SK-N-SH treated with all-trans-retinoic acid at 6 μM for 48 hours (cell line): ENCODE measurements at regions not wholly inside any gene's neighbourhood (a gene's known extent, or its start where the extent isn't known, plus 50 kb on each side); places are given as distances from the start of the nearest gene placed in this dataset.

Source experiments
- ESRRG ChIP-seq: fragments of 250-450 bp; sonication (Bioruptor Pico); IDR thresholded peaks from 2 replicates; pipeline ENCODE4 v1.6.1; 2021; ENCODE audit warnings: mild to moderate bottlenecking
- GLIS3 ChIP-seq: fragments of 250-450 bp; sonication (Bioruptor Pico); IDR thresholded peaks from 2 replicates; pipeline ENCODE4 v1.5.0; 2020; ENCODE audit warnings: mild to moderate bottlenecking, moderate library complexity
- ISL1 ChIP-seq: fragments of 250-450 bp; sonication (Bioruptor Pico); IDR thresholded peaks from 2 replicates; pipeline ENCODE4 v2.1.2; 2022; ENCODE audit warnings: mild to moderate bottlenecking, moderate library complexity
- OSR1 ChIP-seq: fragments of 250-450 bp; sonication (Bioruptor Pico); IDR thresholded peaks from 2 replicates; pipeline ENCODE4 v1.8.0; 2022; ENCODE audit warnings: moderate library complexity, mild to moderate bottlenecking, inconsistent platforms
- PPARA ChIP-seq: fragments of 250-450 bp; sonication (Bioruptor Pico); IDR thresholded peaks from 2 replicates; pipeline ENCODE4 v1.5.0; 2020; ENCODE audit warnings: mild to moderate bottlenecking, borderline replicate concordance
- TCF4 ChIP-seq: fragments of 250-450 bp; sonication (Bioruptor Pico); IDR thresholded peaks from 2 replicates; pipeline ENCODE4 v1.8.0; 2021; ENCODE audit warnings: mild to moderate bottlenecking, moderate library complexity, borderline replicate concordance
- TOX ChIP-seq: fragments of 250-450 bp; sonication (Bioruptor Pico); IDR thresholded peaks from 2 replicates; pipeline ENCODE4 v1.8.0; 2021; ENCODE audit warnings: mild to moderate bottlenecking, moderate library complexity, borderline replicate concordance
- ZFP3 ChIP-seq: fragments of 250-450 bp; sonication (Bioruptor Pico); IDR thresholded peaks from 2 replicates; pipeline ENCODE4 v1.5.0; 2020; ENCODE audit warnings: mild to moderate bottlenecking, moderate library complexity
- ZFP30 ChIP-seq: fragments of 450-650 bp; formaldehyde crosslinking; IDR thresholded peaks from 2 replicates; pipeline ENCODE4 v1.5.0; 2022; ENCODE audit warnings: mild to moderate bottlenecking, moderate library complexity
- ZNF70 ChIP-seq: fragments of 450-650 bp; formaldehyde crosslinking; IDR thresholded peaks from 2 replicates; pipeline ENCODE4 v1.5.0; 2020; ENCODE audit warnings: mild to moderate bottlenecking, moderate library complexity
- TF ChIP-seq, protein P1 (sequence below): fragments of 250-450 bp; sonication (Bioruptor Pico); IDR thresholded peaks from 2 replicates; pipeline ENCODE4 v1.8.0; 2020; ENCODE audit warnings: mild to moderate bottlenecking, moderate library complexity, borderline replicate concordance

DNA sequence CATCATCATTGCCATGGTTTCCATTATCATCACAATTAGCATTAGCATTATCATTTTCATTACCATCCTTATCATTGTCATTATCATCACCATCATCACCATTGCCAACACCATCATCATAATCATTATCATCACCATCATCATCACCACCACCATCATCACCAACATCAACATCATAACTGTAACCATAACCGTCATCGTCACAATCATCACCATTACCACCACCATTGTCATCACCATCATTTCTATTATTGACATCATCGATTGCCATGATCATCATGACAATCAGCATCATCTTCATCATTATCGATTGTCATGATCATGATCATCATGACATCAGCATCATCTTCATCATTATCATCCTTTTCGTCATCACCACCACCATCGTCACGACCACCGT, 88.9 kb upstream of the MSX1 start:
- TF ChIP-seq GLIS3, result no peak
- TF ChIP-seq TCF4 (CRISPR knock-in tag), result no peak
- TF ChIP-seq ZFP3, result no peak
- TF ChIP-seq ISL1, result no peak
- no peak for TF ChIP-seq ZFP30
- TF ChIP-seq, protein P1, sequence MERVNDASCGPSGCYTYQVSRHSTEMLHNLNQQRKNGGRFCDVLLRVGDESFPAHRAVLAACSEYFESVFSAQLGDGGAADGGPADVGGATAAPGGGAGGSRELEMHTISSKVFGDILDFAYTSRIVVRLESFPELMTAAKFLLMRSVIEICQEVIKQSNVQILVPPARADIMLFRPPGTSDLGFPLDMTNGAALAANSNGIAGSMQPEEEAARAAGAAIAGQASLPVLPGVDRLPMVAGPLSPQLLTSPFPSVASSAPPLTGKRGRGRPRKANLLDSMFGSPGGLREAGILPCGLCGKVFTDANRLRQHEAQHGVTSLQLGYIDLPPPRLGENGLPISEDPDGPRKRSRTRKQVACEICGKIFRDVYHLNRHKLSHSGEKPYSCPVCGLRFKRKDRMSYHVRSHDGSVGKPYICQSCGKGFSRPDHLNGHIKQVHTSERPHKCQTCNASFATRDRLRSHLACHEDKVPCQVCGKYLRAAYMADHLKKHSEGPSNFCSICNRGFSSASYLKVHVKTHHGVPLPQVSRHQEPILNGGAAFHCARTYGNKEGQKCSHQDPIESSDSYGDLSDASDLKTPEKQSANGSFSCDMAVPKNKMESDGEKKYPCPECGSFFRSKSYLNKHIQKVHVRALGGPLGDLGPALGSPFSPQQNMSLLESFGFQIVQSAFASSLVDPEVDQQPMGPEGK (CRISPR knock-in tag), result no peak
- no peak for TF ChIP-seq TOX (CRISPR knock-in tag)
- TF ChIP-seq PPARA (CRISPR knock-in tag), result no peak
- no peak for TF ChIP-seq ESRRG (CRISPR knock-in tag)
- TF ChIP-seq OSR1 (CRISPR knock-in tag), result no peak
- TF ChIP-seq ZNF70 (CRISPR knock-in tag), result no peak
